T-helper 2 cell treated with Interferon-gamma antibody and Interleukin-4, amounts not matched to agents 5 μg/mL and 100 μg/mL, for 36 hours (primary cell): ENCODE measurements at regions not wholly inside any gene's neighbourhood (a gene's known extent, or its start where the extent isn't known, plus 50 kb on each side); places are given as distances from the start of the nearest gene placed in this dataset.
"Not testable (repeated sequence)": the region's sequence is repeated elsewhere in the genome, so short reads cannot be mapped to it uniquely, and the experiment has no call there.

ENCODE experiments used
- DNase-seq: peaks from one replicate; pipeline ENCODE4 v3.0.0; 2021; ENCODE audit warnings: low spot score
- H3K27ac Mint-ChIP-seq: one replicate; pipeline ENCODE4 v1.8.0; 2021; ENCODE audit warnings: mild to moderate bottlenecking, mixed read lengths
- H3K27me3 Mint-ChIP-seq: one replicate; pipeline ENCODE4 v1.8.0; 2021; ENCODE audit warnings: low read depth, mixed read lengths
- H3K36me3 Mint-ChIP-seq: one replicate; pipeline ENCODE4 v1.8.0; 2021; ENCODE audit warnings: low read depth, mixed read lengths
- H3K4me1 Mint-ChIP-seq: one replicate; pipeline ENCODE4 v1.8.0; 2021; ENCODE audit warnings: low read depth, mixed read lengths
- H3K4me3 Mint-ChIP-seq: one replicate; pipeline ENCODE4 v1.8.0; 2022; ENCODE audit warnings: mild to moderate bottlenecking, moderate library complexity, mixed read lengths
- H3K9me3 Mint-ChIP-seq: one replicate; pipeline ENCODE4 v1.8.0; 2021; ENCODE audit warnings: mixed read lengths

DNA sequence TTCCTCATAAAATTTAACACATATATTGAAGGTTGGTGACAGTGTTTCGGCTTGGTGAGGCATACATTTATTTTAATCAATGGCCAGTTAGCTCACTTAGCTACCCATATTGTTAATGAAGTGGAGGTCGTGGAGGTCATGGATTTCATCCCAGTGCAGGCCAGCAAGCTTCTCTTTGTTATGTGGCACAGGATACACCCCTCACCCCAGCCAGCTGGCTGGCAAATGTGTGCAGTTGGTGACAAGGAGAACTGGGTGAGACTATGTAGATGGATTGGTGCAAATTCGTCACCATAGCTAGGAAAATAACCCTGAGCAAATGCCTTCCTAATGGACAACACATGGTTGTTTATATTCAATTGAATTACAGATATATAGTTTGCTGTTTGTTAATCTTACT, 50.5 kb upstream of the FOXP2 start:
- Mint-ChIP-seq H3K36me3 (no peaks in the 10 kb centered on the region), H3K27ac (no peak overlapping the region), H3K9me3 (no peaks in the 10 kb centered on the region), H3K4me3 (no peak overlapping the region), H3K27me3 (no peaks in the 10 kb centered on the region), H3K4me1 (no peaks in the 10 kb centered on the region)
- no peak for DNase-seq

DNA sequence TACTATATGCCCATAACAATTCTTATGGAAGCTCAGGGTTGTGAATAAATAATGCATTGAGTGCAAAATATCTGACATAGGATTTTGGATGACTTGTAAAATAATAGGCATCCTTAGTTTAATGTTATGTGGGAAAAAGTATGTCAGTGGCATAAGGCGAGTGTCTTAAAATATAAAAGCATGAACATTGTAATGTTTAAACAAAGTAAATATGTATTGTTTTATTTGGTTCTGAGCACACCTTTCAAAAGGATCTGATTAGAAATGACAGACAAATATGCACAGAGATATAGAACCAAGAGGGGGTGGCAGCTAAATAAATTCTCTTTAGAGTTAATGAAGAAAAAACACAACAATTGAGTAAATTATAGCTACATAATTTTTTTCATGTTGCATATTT, 51.3 kb upstream of the FOXP2 start:
- H3K27me3 Mint-ChIP-seq = no peaks in the 10 kb centered on the region
- no peaks in the 10 kb centered on the region for H3K4me1 Mint-ChIP-seq
- H3K36me3 Mint-ChIP-seq = no peaks in the 10 kb centered on the region
- DNase-seq = no peak
- no peaks in the 10 kb centered on the region for H3K9me3 Mint-ChIP-seq
- H3K4me3 Mint-ChIP-seq = no peak overlapping the region
- H3K27ac Mint-ChIP-seq = no peak overlapping the region

DNA sequence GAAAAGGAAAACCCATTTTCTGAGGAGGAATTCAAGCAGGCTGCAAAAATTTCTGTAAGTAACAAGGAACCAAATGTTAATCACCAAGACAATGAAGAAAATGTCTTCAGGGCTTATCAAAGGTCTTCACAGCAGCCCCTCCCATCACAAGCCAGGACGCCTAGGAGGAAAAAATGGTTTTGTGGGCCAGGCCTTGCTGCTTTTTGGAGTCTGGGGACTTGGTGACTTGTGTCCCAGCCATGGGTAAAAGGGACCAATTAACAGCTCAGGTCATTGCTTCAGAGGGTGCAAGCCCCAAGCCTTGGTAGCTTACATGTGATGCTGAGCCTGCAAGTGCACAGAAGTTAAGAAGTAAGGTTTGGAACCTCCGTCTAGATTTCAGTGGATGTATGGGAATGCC, 55.7 kb upstream of the FOXP2 start:
- H3K4me3 Mint-ChIP-seq = no peak overlapping the region
- no peaks in the 10 kb centered on the region for H3K9me3 Mint-ChIP-seq
- no peaks in the 10 kb centered on the region for H3K36me3 Mint-ChIP-seq
- H3K4me1 Mint-ChIP-seq = no peaks in the 10 kb centered on the region
- no peak for DNase-seq
- no peak overlapping the region for H3K27ac Mint-ChIP-seq
- no peaks in the 10 kb centered on the region for H3K27me3 Mint-ChIP-seq

DNA sequence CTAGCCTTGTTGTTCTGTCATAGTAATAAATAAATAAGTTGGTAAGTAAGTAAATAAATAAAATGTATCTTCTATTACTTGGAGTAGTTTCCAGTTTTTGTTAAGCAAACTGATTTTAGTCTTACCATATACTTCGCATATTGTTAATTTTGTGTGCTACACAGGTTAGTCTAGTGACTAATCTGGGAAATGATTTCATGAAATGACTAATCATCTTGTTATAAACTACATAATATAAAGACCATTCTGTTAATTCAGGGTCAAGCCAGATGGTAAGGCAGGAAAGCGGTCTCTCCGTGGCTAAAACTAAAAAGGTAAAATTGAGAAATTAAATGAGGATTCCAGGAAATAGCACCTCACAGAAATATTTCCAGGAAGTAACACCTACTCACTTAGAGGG, 58.5 kb upstream of the FOXP2 start:
- H3K36me3 Mint-ChIP-seq = no peaks in the 10 kb centered on the region
- H3K27me3 Mint-ChIP-seq = no peaks in the 10 kb centered on the region
- H3K9me3 Mint-ChIP-seq = no peaks in the 10 kb centered on the region
- H3K4me3 Mint-ChIP-seq = no peak overlapping the region
- no peak overlapping the region for H3K27ac Mint-ChIP-seq
- DNase-seq = no peak
- no peaks in the 10 kb centered on the region for H3K4me1 Mint-ChIP-seq

DNA sequence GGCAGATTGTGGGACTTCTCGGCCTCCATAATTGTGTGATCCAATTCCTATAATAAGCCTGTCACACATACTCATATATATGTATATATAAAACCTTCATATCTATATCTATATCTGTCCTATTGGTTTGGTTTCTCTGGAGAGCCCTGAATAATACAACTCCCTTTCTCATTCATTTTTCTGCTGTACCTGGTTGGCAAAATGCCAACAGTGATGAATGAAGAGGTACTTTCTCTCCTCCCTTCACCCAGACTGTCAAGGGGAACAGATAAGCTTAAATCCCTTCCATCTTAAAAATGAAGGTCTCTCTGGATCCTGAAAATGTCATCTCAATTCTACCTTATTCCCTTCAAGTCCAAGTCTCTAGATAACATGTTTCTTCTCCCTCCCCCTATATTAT, 60.3 kb upstream of the FOXP2 start:
- H3K27me3 Mint-ChIP-seq = no peaks in the 10 kb centered on the region
- H3K4me3 Mint-ChIP-seq = no peak overlapping the region
- H3K27ac Mint-ChIP-seq = no peak overlapping the region
- H3K9me3 Mint-ChIP-seq = no peaks in the 10 kb centered on the region
- no peaks in the 10 kb centered on the region for H3K36me3 Mint-ChIP-seq
- DNase-seq = no peak
- no peaks in the 10 kb centered on the region for H3K4me1 Mint-ChIP-seq

DNA sequence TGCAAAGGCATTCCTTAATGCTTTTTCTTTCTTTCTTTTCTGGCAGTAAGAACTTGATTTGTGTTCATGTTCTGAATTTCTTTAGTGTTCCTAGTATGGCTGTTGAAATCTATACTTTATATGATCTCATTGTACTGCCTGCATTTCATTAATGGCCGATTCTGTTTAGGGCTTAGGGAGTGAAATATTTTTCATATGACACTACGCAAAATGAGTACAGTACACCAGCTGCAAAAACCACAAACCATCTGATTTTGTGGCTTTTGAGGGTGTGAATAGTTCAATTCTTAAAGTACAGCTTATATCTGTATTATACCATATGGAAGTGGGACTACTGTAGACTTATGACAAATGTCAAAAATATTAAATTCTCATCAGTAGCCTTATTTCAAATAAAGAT, 69.1 kb upstream of the FOXP2 start:
- Mint-ChIP-seq H3K4me3 (no peak overlapping the region), H3K9me3 (no peaks in the 10 kb centered on the region), H3K36me3 (no peaks in the 10 kb centered on the region), H3K4me1 (no peaks in the 10 kb centered on the region), H3K27ac (no peak overlapping the region), H3K27me3 (no peaks in the 10 kb centered on the region)
- no peak for DNase-seq

DNA sequence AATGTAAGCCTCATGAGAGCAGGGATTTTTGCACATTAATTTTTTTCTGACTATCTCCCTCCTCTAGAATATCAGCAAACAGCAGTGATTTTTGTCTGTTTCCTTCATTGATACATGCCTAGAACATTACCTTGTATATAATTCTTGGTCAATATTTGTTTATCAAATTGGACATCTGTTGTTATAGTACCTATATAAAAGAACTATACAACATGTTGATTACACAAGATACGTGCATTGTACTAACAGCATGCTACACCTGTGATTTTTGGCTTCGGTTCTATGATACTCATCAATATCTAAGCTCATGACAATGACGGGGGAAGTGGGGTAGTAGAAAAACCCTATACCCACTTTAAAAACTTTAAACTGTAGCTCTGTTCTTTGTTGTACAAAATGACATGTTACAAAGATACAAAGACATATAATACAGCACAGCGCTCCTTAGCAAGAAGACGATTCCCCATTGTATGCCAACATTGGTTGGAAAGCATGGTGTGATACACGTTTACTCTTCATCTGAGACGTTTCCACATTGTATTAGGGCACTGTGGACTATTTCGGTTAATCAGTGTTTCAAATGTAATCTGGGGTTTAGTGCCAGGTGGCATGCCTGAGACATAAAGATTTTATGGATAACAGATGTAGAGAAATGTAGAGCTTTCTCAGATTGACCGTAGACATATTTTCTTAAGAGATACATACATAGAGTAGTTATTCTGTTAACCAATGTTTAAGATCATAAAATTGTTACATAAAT, 70.5 kb upstream of the FOXP2 start:
- Mint-ChIP-seq H3K36me3 (no peaks in the 10 kb centered on the region), H3K4me1 (no peaks in the 10 kb centered on the region), H3K27me3 (no peaks in the 10 kb centered on the region), H3K9me3 (no peaks in the 10 kb centered on the region), H3K4me3 (no peak overlapping the region), H3K27ac (no peak overlapping the region)
- DNase-seq = no peak

DNA sequence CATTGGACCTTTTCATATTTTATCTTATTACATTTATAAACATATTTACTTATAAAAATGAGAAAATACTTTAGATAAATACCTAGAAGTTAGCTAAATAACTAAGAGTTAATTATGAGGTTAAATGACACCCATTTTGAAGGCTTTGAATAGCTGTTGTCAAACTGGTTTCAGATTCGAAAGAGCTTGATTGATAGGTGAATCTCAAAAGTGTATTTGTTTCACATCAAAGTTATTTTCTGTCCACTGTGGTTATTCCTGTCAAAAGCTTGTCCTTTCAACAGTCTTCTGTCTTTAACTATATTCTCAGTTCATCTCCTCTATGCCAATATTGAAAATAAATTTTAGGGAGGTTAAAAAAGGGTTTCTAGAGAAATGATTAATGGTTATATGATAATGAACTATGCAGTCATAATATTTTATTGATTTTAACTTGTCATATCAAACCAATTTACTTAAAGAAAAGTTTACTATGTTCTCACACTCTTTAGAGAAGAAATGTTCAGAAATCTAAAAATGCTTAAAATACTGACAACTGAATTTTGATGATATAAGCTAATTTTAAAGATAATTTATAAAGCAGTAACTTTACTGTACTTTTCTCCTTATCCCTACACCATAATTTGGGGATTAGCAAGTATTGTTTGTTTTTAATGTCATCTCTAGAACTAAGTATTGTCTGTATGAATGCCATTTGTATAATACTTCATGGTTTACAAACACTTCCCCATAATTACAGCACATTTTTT, 72.0 kb upstream of the FOXP2 start:
- no peaks in the 10 kb centered on the region for H3K4me1 Mint-ChIP-seq
- no peak overlapping the region for H3K27ac Mint-ChIP-seq
- no peak overlapping the region for H3K4me3 Mint-ChIP-seq
- no peaks in the 10 kb centered on the region for H3K36me3 Mint-ChIP-seq
- H3K9me3 Mint-ChIP-seq = no peaks in the 10 kb centered on the region
- DNase-seq = no peak
- no peaks in the 10 kb centered on the region for H3K27me3 Mint-ChIP-seq

DNA sequence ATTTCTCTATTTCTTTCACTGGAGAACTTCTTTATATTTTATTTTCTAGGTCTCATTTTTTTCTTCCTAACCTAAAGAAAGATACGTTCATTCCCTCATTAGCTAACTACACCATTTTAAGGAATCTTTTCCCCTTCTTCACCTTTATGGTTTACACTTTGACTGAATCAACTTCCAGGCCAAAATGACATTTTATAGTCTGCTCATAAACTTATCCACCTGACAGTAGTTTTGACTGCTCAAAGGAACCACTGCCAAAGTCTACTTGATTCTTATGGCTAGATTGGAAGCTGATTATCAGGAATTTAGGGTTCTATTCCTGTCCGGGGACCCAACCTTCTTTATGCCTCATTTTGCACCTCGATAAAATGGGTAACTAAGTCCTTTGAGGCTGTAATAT, 73.0 kb upstream of the FOXP2 start:
- H3K4me1 Mint-ChIP-seq = no peaks in the 10 kb centered on the region
- H3K36me3 Mint-ChIP-seq = no peaks in the 10 kb centered on the region
- no peak overlapping the region for H3K27ac Mint-ChIP-seq
- no peak for DNase-seq
- no peak overlapping the region for H3K4me3 Mint-ChIP-seq
- H3K9me3 Mint-ChIP-seq = no peaks in the 10 kb centered on the region
- no peaks in the 10 kb centered on the region for H3K27me3 Mint-ChIP-seq

DNA sequence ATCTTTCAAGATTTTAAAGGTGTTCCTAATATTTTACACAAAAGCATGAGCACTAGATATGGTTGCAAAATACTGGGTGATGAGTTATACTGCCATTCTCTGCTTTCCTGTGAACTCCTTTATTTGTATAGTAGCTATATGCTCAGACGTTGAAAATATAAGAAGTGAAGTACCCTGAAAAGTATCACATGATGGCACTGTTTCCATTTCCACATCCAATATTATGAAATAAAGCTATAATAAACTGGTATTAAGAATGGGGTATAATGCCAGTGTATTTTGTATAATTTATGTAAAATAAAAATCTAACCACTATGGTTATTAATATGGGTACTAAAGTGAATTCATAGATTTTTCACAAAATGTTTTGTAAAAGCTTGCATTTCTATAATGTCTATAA, 79.6 kb upstream of the FOXP2 start:
- DNase-seq = no peak
- H3K27ac Mint-ChIP-seq = no peak overlapping the region

DNA sequence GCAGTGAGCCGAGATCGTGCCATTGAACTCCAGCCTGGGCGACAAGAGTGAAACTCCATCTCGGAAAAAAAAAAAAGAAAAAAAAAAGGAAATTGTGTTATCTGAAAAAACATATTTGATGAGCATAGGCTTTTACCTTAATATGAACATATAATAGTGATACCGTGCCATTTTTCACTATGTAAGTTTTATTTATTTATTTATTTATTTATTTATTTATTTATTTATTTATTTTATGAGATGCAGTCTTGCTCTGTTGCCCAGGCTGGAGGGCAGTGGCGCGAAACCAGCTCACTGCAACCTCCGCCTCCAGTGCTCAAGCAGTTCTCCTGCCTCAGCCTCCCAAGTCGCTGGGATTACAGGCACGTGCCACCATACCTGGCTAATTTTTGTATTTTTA, 85.2 kb upstream of the FOXP2 start:
- not testable (repeated sequence) for H3K4me1 Mint-ChIP-seq, H3K36me3 Mint-ChIP-seq, H3K4me3 Mint-ChIP-seq, H3K9me3 Mint-ChIP-seq, H3K27me3 Mint-ChIP-seq, DNase-seq, H3K27ac Mint-ChIP-seq

More for the DNA sequence above, 79.6 kb upstream of the FOXP2 start:
- no peak overlapping the region for H3K4me3 Mint-ChIP-seq
- H3K9me3 Mint-ChIP-seq = no peaks in the 10 kb centered on the region
- no peaks in the 10 kb centered on the region for H3K4me1 Mint-ChIP-seq
- no peaks in the 10 kb centered on the region for H3K36me3 Mint-ChIP-seq
- H3K27me3 Mint-ChIP-seq = no peaks in the 10 kb centered on the region

DNA sequence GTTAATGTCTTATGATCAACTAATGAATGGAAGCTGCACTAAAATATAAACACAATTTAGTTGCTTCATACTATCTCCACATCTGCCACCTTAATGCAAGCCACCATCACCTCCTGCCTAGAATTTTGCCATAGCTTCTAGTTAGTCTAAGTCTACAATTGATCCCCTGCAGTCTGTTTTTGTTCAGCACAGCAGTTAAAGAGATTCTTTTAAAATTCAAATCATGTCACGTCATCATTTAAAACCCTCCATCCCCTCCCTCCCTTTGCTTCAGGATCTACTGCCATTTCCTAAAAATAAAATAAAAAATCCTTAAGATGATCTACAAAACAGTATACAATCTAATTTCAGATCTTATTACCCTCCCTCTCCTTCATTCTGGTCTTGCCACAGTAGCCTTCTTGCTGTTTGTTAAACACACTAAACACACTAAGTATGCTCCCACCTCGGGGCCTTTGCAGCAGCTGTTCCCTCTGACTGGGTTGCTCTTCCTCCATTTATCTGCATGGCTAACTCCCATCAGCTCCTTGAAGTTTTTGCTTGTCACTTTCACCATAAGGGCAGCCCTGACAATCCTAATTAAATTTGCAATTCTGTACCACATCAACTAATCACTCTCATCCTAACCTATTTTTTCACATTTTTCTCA, 97.0 kb upstream of the FOXP2 start:
- no peaks in the 10 kb centered on the region for H3K36me3 Mint-ChIP-seq

DNA sequence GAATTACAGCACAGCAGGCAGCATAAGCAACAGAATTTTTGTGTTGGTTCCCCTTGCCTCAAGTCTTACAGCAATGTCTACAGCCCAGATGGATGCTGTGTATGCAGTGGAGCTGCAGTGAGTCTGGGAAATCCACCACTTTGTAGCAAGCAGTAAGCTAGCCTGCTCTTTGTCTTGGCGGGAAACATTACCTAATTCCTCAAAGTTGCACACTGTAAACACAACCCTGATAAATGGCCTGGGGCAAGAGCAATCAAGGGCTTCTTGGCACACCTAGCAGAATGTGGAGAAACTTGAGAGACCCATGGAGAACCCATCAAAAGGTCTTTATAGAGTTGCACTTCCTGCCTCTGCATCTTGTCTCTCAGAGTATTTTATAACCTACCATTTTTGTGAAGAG, 102.0 kb upstream of the FOXP2 start:
- no peaks in the 10 kb centered on the region for H3K36me3 Mint-ChIP-seq
- H3K4me3 Mint-ChIP-seq = no peak overlapping the region
- H3K27ac Mint-ChIP-seq = no peak overlapping the region
- no peaks in the 10 kb centered on the region for H3K4me1 Mint-ChIP-seq
- no peaks in the 10 kb centered on the region for H3K9me3 Mint-ChIP-seq
- no peaks in the 10 kb centered on the region for H3K27me3 Mint-ChIP-seq
- no peak for DNase-seq

More for the DNA sequence above, 97.0 kb upstream of the FOXP2 start:
- Mint-ChIP-seq H3K4me1 (no peaks in the 10 kb centered on the region), H3K27ac (no peak overlapping the region), H3K4me3 (no peak overlapping the region), H3K27me3 (no peaks in the 10 kb centered on the region), H3K9me3 (no peaks in the 10 kb centered on the region)
- no peak for DNase-seq

DNA sequence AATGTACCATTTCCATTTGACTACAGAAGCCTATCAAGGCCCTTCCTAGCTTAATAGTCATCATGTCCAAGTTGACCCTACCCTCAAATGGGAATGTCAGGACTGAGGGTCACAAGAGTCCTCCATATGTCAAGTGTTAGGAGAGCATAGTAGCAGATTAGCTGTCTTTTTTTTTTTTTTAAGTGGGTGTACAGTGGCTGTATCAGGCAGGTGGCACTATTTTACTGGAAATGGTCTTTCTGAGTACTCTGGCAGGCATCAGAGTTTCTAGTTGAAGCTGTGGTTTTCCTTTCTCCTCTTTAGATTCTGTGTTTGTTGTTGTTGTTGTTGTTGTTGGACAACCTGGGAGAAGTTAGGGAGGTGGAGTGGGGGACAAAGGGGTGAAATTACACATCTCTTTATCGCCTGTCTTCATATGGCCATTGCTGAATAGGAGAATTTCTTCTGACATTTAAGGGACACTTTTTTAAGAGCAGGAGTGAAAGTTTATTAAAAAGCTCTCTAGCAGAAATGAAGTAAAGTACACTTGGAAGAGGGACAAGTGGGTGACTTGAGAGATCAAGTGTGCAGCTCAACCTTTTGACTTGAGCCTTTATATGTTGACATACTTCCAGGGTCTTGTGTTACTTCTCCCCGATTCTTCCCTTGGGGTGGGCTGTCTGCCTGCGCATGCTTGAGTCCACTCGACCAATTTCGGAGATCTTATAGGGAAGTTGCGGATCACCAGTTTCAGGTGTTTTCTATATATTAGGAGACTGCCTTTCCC, 104.1 kb upstream of the FOXP2 start:
- no peaks in the 10 kb centered on the region for H3K36me3 Mint-ChIP-seq
- no peak for DNase-seq
- no peak overlapping the region for H3K27ac Mint-ChIP-seq
- H3K4me3 Mint-ChIP-seq = no peak overlapping the region
- no peaks in the 10 kb centered on the region for H3K4me1 Mint-ChIP-seq
- no peaks in the 10 kb centered on the region for H3K9me3 Mint-ChIP-seq
- no peaks in the 10 kb centered on the region for H3K27me3 Mint-ChIP-seq
